Activated CD8-positive, alpha-beta T cell treated with anti-CD3 and anti-CD28 coated beads, Interleukin-2, amount 10 ng/mL, durations not matched to agents 7 days and 5 days (primary cell): ENCODE measurements at regions not wholly inside any gene's neighbourhood (a gene's known extent, or its start where the extent isn't known, plus 50 kb on each side); places are given as distances from the start of the nearest gene placed in this dataset.

Experiments used
- ATAC-seq: fragments of 150-1000 bp; cut with Tn5 transposase; one replicate; pipeline ENCODE4 v1.10.0; 2021; ENCODE audit warnings: moderate library complexity
- CTCF ChIA-PET: fragments of 350-600 bp; sonication (Branson Sonifier 250); formaldehyde crosslinking; loops from one replicate; lab custom pipeline; 2021; ENCODE audit warnings: antibody characterized with exemption; lab: Charles Lee
- POLR2A ChIA-PET: fragments of 350-600 bp; sonication (Branson Sonifier 250); formaldehyde crosslinking; loops from one replicate; lab custom pipeline; 2021; ENCODE audit warnings: antibody characterized with exemption; lab: Charles Lee
- DNase-seq: peaks from one replicate; pipeline ENCODE4 v3.0.0-alpha.2; 2020
- H3K27ac Mint-ChIP-seq: one replicate; pipeline ENCODE4 v1.8.0; 2021; ENCODE audit warnings: mild to moderate bottlenecking, mixed read lengths
- H3K27me3 Mint-ChIP-seq: one replicate; pipeline ENCODE4 v1.8.0; 2021; ENCODE audit warnings: low read depth, mixed read lengths
- H3K36me3 Mint-ChIP-seq: one replicate; pipeline ENCODE4 v1.8.0; 2021; ENCODE audit warnings: low read depth, mixed read lengths
- H3K4me1 Mint-ChIP-seq: one replicate; pipeline ENCODE4 v1.8.0; 2021; ENCODE audit warnings: low read depth, mixed read lengths
- H3K4me3 Mint-ChIP-seq: one replicate; pipeline ENCODE4 v1.8.0; 2021; ENCODE audit warnings: mild to moderate bottlenecking, mixed read lengths
- H3K9me3 Mint-ChIP-seq: one replicate; pipeline ENCODE4 v1.8.0; 2022; ENCODE audit warnings: mixed read lengths; ENCODE audit not compliant: insufficient read depth

GRCh38 chr20:20992277-20992676, 113.9 kb downstream of the LINC00237 start:
- H3K27ac Mint-ChIP-seq = no peak overlapping the region
- ChIA-PET CTCF (no interaction called here), POLR2A (no interaction called here)
- ATAC-seq (no peak), DNase-seq (no peak)
- H3K4me1 Mint-ChIP-seq = no peaks in the 10 kb centered on the region
- H3K36me3 Mint-ChIP-seq = no peaks in the 10 kb centered on the region
- no peak overlapping the region for H3K4me3 Mint-ChIP-seq
- no peaks in the 10 kb centered on the region for H3K27me3 Mint-ChIP-seq
- no peaks in the 10 kb centered on the region for H3K9me3 Mint-ChIP-seq

DNA sequence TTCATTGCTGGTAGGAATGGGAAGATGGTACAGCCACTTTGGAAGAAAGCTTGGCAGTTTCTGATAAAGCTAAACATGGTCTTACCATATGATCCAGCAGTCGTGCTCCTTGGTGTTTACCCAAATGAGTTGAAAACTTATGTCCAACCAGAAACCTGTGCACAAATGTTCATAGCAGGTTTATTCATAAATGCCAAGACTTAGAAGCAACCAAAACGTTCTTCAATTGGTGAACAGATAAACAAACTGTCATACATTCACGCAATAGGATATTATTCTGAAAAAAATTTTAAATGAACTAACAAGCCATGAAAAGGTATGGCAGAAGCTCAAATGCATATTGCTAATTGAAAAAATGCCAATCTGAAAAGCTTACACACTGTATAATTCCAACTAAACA, 117.1 kb downstream of the LINC00237 start:
- H3K36me3 Mint-ChIP-seq = no peaks in the 10 kb centered on the region
- DNase-seq = no peak
- H3K4me1 Mint-ChIP-seq = no peaks in the 10 kb centered on the region
- POLR2A ChIA-PET = no interaction called here
- no peak overlapping the region for H3K4me3 Mint-ChIP-seq
- H3K27ac Mint-ChIP-seq = no peak overlapping the region
- CTCF ChIA-PET = no interaction called here
- ATAC-seq = no peak
- no peaks in the 10 kb centered on the region for H3K9me3 Mint-ChIP-seq
- no peaks in the 10 kb centered on the region for H3K27me3 Mint-ChIP-seq

- DNase-seq = no peak
- H3K4me1 Mint-ChIP-seq = no peaks in the 10 kb centered on the region
- no peak overlapping the region for H3K27ac Mint-ChIP-seq
- H3K4me3 Mint-ChIP-seq = no peak overlapping the region
- H3K27me3 Mint-ChIP-seq = no peaks in the 10 kb centered on the region
- CTCF ChIA-PET = no interaction called here
- no peaks in the 10 kb centered on the region for H3K9me3 Mint-ChIP-seq
- POLR2A ChIA-PET = no interaction called here
- H3K36me3 Mint-ChIP-seq = no peaks in the 10 kb centered on the region
- ATAC-seq = no peak
Observed at GRCh38 chr20:20979934-20980333, 126.2 kb downstream of the LINC00237 start.

DNA sequence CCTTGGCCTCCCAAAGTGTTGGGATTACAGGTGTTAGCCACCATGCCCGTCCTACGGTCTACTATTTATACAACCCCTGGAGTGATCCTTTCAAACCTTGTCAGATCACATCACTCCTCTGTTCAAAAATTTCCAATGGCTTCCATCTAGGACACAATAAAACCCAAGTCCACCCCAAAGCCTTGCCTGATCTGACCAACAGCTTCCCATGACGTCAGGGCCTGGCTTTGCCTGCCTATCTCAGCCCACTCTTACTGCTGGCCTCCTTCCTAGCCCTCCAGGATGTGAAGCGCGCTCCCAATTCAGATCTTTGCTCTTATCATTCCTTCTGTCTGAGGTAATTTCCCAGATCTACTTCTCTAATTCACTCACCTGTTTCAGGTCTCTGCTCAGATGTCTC, 128.4 kb downstream of the LINC00237 start:
- Mint-ChIP-seq H3K27ac (no peak overlapping the region), H3K9me3 (no peaks in the 10 kb centered on the region), H3K36me3 (no peaks in the 10 kb centered on the region), H3K4me3 (no peak overlapping the region), H3K27me3 (no peaks in the 10 kb centered on the region), H3K4me1 (no peaks in the 10 kb centered on the region)
- ChIA-PET CTCF (no interaction called here), POLR2A (no interaction called here)
- ATAC-seq (no peak), DNase-seq (no peak)

DNA sequence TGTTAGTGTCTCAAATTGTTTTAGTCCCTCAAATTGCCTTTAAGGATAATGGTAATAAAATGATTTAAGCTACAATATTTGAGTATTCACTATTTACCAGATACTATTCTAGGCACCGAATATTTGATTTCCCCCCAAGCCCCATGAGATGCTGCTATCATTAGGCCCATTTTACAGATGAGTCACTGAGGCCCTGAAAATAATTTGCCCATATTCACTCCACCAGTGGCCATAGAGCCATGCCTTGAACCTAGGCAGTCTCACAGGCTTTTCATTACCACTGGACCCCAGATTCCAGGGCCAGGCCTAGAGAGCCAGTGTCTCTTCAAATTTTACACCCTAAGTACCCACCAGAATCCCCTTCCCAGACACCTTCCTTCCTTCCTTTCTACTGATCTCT, 133.7 kb downstream of the LINC00237 start:
- Mint-ChIP-seq H3K9me3 (no peaks in the 10 kb centered on the region), H3K36me3 (no peaks in the 10 kb centered on the region), H3K4me1 (no peaks in the 10 kb centered on the region), H3K4me3 (no peak overlapping the region), H3K27ac (no peak overlapping the region), H3K27me3 (no peaks in the 10 kb centered on the region)
- ChIA-PET CTCF (no interaction called here), POLR2A (no interaction called here)
- DNase-seq (no peak), ATAC-seq (no peak)

DNA sequence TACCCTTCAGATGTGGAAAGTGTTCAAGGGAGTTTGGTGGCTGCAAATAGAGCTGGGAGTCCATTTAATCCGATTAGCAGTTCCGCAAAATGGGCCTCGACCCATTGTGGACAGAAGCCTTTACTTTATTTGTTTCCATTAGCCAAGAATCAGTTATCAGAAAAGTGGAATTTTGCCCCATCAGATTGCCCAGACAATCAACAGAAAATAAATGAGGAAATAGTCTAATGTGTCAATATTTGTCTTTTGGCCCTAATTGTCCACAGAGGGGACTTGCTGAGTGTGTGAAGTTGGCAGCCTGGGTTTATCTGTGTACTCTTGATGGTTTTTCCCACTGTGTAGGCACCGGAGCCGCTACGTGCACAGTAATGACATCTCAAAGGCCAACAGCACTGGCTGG, 134.3 kb downstream of the LINC00237 start:
- DNase-seq (no peak), ATAC-seq (no peak)
- POLR2A ChIA-PET = no interaction called here
- no peak overlapping the region for H3K4me3 Mint-ChIP-seq
- H3K27ac Mint-ChIP-seq = no peak overlapping the region
- CTCF ChIA-PET = no interaction called here
- H3K27me3 Mint-ChIP-seq = no peaks in the 10 kb centered on the region
- no peaks in the 10 kb centered on the region for H3K4me1 Mint-ChIP-seq
- no peaks in the 10 kb centered on the region for H3K36me3 Mint-ChIP-seq
- no peaks in the 10 kb centered on the region for H3K9me3 Mint-ChIP-seq

DNA sequence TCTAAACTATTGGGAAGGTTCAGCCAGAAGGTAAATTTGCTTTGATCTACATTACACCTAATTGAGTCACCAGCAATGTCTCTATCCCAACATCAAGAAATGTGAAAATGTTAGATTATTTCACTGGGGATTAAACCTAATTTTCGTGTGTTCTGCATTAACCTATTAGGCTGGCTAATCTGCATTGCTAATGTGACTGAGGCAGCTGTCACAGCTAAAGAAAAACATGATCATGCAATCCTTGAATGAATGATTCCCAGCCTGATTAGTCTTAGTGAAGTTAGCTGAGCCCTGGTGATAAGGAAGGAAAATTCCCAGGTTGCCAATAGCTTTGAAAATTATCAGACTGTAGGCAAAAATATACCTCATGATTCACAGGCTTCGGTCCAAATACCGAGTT, 135.3 kb downstream of the LINC00237 start:
- H3K9me3 Mint-ChIP-seq = no peaks in the 10 kb centered on the region
- no peak overlapping the region for H3K27ac Mint-ChIP-seq
- no peaks in the 10 kb centered on the region for H3K36me3 Mint-ChIP-seq
- DNase-seq (no peak), ATAC-seq (no peak)
- no peaks in the 10 kb centered on the region for H3K4me1 Mint-ChIP-seq
- ChIA-PET POLR2A (no interaction called here), CTCF (no interaction called here)
- no peak overlapping the region for H3K4me3 Mint-ChIP-seq
- no peaks in the 10 kb centered on the region for H3K27me3 Mint-ChIP-seq

DNA sequence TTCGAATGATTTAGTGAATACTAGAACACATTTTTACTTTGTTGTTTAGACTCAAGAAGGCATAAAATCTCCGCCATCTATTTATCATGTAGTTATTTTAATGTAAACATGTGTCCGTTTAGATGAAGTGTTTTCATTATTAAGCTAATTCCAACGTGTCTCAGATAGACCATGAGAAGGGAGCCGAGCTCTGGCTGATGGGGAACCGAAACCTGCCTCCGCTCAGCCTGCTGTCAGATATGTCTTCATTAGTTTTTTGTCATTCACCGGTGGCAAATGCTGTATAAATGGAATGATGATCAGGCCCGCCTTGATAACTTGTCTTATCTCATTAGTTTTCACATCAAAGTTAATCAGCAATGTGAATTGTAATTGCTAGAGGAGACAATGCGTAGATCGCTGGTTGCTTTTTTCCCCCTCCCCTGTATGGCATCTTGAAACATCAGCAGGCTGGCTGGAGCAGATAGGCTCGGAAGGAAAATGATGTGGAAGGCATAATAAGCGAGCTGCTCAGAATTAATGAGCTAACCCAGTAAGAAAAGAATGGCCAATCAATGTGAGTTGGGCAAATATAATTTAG, 136.4 kb downstream of the LINC00237 start:
- Mint-ChIP-seq H3K9me3 (no peaks in the 10 kb centered on the region), H3K4me3 (no peak overlapping the region), H3K27me3 (no peaks in the 10 kb centered on the region), H3K27ac (no peak overlapping the region), H3K36me3 (no peaks in the 10 kb centered on the region), H3K4me1 (no peaks in the 10 kb centered on the region)
- DNase-seq (no peak), ATAC-seq (no peak)
- CTCF ChIA-PET = no interaction called here
- POLR2A ChIA-PET = no interaction called here

- ATAC-seq (no peak), DNase-seq (no peak)
- Mint-ChIP-seq H3K27ac (no peak overlapping the region), H3K36me3 (no peaks in the 10 kb centered on the region), H3K27me3 (no peaks in the 10 kb centered on the region), H3K4me1 (no peaks in the 10 kb centered on the region), H3K4me3 (no peak overlapping the region), H3K9me3 (no peaks in the 10 kb centered on the region)
- CTCF ChIA-PET = no interaction called here
- POLR2A ChIA-PET = no interaction called here
Observed at GRCh38 chr20:20967564-20968184, 138.5 kb downstream of the LINC00237 start.

GRCh38 chr20:20966171-20966570, 140.0 kb downstream of the LINC00237 start:
- Mint-ChIP-seq H3K27me3 (no peaks in the 10 kb centered on the region), H3K36me3 (no peaks in the 10 kb centered on the region), H3K4me3 (no peak overlapping the region), H3K4me1 (no peaks in the 10 kb centered on the region), H3K9me3 (no peaks in the 10 kb centered on the region), H3K27ac (no peak overlapping the region)
- POLR2A ChIA-PET = interaction anchor here (0.6 kb wide), 1 partner anchor 182 kb away, joined by 4 read pairs; no protein-coding TSS in a partner anchor
- CTCF ChIA-PET = no interaction called here
- ATAC-seq (no peak), DNase-seq (no peak)

- ChIA-PET CTCF (no interaction called here), POLR2A (no interaction called here)
- no peaks in the 10 kb centered on the region for H3K36me3 Mint-ChIP-seq
- no peaks in the 10 kb centered on the region for H3K4me1 Mint-ChIP-seq
- no peaks in the 10 kb centered on the region for H3K9me3 Mint-ChIP-seq
- H3K27ac Mint-ChIP-seq = no peak overlapping the region
- no peak overlapping the region for H3K4me3 Mint-ChIP-seq
- no peak for DNase-seq
- no peak for ATAC-seq
- peaks cover 2% of the 10 kb centered on the region for H3K27me3 Mint-ChIP-seq
Observed at GRCh38 chr20:20959031-20959755, 147.0 kb downstream of the LINC00237 start.

DNA sequence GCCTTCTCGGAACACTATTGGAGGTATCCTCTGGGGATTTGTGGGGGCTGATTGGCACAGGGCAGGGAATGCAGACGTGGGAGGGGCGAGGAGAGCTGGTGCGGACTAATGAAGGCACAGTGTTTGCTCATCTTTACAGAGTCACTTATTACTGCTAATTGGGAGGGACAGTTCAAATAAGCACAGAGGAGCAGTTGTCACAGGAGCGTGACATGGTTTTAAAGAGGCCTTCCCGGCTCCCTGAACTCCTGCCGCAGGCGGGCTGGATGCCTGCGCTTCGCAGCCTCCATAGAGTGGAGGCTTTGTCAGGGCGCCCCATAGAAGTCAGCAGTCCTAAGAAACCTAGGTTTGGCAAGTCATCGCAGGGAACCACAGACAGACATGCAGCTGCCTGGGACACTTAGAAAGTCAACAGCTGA, 149.6 kb downstream of the LINC00237 start:
- no peak for ATAC-seq
- CTCF ChIA-PET = no interaction called here
- DNase-seq = no peak
- Mint-ChIP-seq H3K27ac (no peak overlapping the region), H3K36me3 (no peaks in the 10 kb centered on the region), H3K4me3 (no peak overlapping the region), H3K27me3 (peaks cover 2% of the 10 kb centered on the region), H3K9me3 (no peaks in the 10 kb centered on the region), H3K4me1 (no peaks in the 10 kb centered on the region)
- POLR2A ChIA-PET = no interaction called here
